ENCODE measurements at regions not wholly inside any gene's neighbourhood (a gene's known extent, or its start where the extent isn't known, plus 50 kb on each side); places are given as distances from the start of the nearest gene placed in this dataset.

DNA sequence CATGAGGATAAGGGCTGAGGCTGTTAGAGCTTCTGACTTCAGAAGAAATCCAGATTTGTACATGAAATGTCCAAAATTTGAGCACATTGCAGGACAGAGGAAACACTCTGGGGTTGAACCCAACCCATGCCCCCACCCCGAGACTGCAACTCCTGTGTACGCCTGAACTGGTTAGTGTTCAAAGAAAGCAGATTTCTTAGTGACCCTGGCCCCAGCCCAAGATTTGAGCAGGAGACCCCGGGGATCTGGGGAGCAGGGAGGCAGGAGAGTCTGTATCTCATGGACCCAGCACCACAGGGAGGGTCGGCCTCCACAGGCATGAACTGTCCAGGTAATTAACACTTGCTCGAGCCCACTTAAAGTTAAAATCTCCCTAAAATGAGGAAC, 69.3 kb upstream of the WNT7B start:
- TF ChIP-seq EZH2phosphoT487 (IDR thresholded peaks at IDR 0.05; ENCODE audit: borderline replicate concordance, low read length) = no peak
- TF ChIP-seq, protein P1, sequence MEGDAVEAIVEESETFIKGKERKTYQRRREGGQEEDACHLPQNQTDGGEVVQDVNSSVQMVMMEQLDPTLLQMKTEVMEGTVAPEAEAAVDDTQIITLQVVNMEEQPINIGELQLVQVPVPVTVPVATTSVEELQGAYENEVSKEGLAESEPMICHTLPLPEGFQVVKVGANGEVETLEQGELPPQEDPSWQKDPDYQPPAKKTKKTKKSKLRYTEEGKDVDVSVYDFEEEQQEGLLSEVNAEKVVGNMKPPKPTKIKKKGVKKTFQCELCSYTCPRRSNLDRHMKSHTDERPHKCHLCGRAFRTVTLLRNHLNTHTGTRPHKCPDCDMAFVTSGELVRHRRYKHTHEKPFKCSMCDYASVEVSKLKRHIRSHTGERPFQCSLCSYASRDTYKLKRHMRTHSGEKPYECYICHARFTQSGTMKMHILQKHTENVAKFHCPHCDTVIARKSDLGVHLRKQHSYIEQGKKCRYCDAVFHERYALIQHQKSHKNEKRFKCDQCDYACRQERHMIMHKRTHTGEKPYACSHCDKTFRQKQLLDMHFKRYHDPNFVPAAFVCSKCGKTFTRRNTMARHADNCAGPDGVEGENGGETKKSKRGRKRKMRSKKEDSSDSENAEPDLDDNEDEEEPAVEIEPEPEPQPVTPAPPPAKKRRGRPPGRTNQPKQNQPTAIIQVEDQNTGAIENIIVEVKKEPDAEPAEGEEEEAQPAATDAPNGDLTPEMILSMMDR (IDR thresholded peaks at IDR 0.05; ENCODE audit: low read depth, low read length, poor library complexity, severe bottlenecking) = no peak
